ENCODE measurements at regions not wholly inside any gene's neighbourhood (a gene's known extent, or its start where the extent isn't known, plus 50 kb on each side); places are given as distances from the start of the nearest gene placed in this dataset.

- TF ChIP-seq, protein P1, sequence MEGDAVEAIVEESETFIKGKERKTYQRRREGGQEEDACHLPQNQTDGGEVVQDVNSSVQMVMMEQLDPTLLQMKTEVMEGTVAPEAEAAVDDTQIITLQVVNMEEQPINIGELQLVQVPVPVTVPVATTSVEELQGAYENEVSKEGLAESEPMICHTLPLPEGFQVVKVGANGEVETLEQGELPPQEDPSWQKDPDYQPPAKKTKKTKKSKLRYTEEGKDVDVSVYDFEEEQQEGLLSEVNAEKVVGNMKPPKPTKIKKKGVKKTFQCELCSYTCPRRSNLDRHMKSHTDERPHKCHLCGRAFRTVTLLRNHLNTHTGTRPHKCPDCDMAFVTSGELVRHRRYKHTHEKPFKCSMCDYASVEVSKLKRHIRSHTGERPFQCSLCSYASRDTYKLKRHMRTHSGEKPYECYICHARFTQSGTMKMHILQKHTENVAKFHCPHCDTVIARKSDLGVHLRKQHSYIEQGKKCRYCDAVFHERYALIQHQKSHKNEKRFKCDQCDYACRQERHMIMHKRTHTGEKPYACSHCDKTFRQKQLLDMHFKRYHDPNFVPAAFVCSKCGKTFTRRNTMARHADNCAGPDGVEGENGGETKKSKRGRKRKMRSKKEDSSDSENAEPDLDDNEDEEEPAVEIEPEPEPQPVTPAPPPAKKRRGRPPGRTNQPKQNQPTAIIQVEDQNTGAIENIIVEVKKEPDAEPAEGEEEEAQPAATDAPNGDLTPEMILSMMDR (IDR thresholded peaks at IDR 0.05), result no peak
- no peak for TF ChIP-seq POLR2A (IDR thresholded peaks at IDR 0.05)
Observed at GRCh38 chr3:157953565-157953964, 152.7 kb downstream of the SHOX2 start.

All from Peyer's patch (tissue), 4 donors.